B cell (primary cell): ENCODE measurements at regions not wholly inside any gene's neighbourhood (a gene's known extent, or its start where the extent isn't known, plus 50 kb on each side); places are given as distances from the start of the nearest gene placed in this dataset.

ENCODE experiments used
- CTCF ChIP-seq: fragments of 200-600 bp; IDR thresholded peaks from one replicate; pipeline ENCODE4 v1.8.0; 2022; ENCODE audit warnings: antibody characterized with exemption, mild to moderate bottlenecking
- EZH2 ChIP-seq: IDR thresholded peaks from 2 replicates; pipeline ENCODE4 v1.6.1; 2012; ENCODE audit warnings: borderline replicate concordance, low read depth, mild to moderate bottlenecking, moderate library complexity, low read length; ENCODE audit not compliant: insufficient read depth, poor library complexity, severe bottlenecking

- TF ChIP-seq CTCF, result no peak
- TF ChIP-seq EZH2, result no peak
Measured at GRCh38 chr11:22076271-22076930, 116.5 kb upstream of the ANO5 start.
